H1 (cell line): ENCODE measurements at regions not wholly inside any gene's neighbourhood (a gene's known extent, or its start where the extent isn't known, plus 50 kb on each side); places are given as distances from the start of the nearest gene placed in this dataset.

Source experiments
- CTCF ChIA-PET: fragments of 300-600 bp; sonication (Branson Sonifier 250); formaldehyde crosslinking; loops from one replicate; lab custom pipeline; 2021; ENCODE audit not compliant: partially characterized antibody; lab: Charles Lee
- POLR2A ChIA-PET: fragments of 300-600 bp; sonication (Branson Sonifier 250); formaldehyde crosslinking; loops from one replicate; lab custom pipeline; 2021; ENCODE audit warnings: inconsistent platforms; ENCODE audit not compliant: partially characterized antibody; lab: Charles Lee
- DNase-seq, 2 experiments: peaks; one replicate each; pipeline versions ENCODE4 v3.0.0 to v3.0.0-alpha.2; 2010 to 2022; ENCODE audit warnings: low spot score in 2 of 2, low read depth in 1 of 2, mixed read lengths in 1 of 2
- FAIRE-seq: peaks from 2 replicates; lab custom pipeline; 2011; peaks lifted over from hg19 to GRCh38; lab: Jason Lieb, UNC
- H2AFZ ChIP-seq: 2 replicates; pipeline ENCODE4 v1.8.1; 2012; ENCODE audit warnings: low read length, inconsistent platforms
- H2AK5ac ChIP-seq: 2 replicates; pipeline ENCODE4 v1.6.1; 2013; ENCODE audit warnings: low read depth, low read length
- H2BK120ac ChIP-seq: replicated peaks from 2 replicates; pipeline ENCODE3; 2013; ENCODE audit warnings: low read depth, low read length, inconsistent platforms
- H2BK12ac ChIP-seq: 2 replicates; pipeline ENCODE4 v1.6.1; 2013; ENCODE audit warnings: low read depth, low read length
- H2BK15ac ChIP-seq: 2 replicates; pipeline ENCODE4 v1.6.1; 2013; ENCODE audit warnings: low read length
- H2BK20ac ChIP-seq: 2 replicates; pipeline ENCODE4 v1.6.1; 2013; ENCODE audit warnings: low read length
- H2BK5ac ChIP-seq: 2 replicates; pipeline ENCODE4 v1.6.1; 2013; ENCODE audit warnings: low read depth, low read length
- H3K14ac ChIP-seq: 2 replicates; pipeline ENCODE4 v1.6.1; 2013; ENCODE audit warnings: inconsistent platforms; ENCODE audit not compliant: insufficient read length
- H3K18ac ChIP-seq: 2 replicates; pipeline ENCODE4 v1.6.1; 2013; ENCODE audit warnings: low read length; ENCODE audit errors: extremely low read depth
- H3K23ac ChIP-seq: 2 replicates; pipeline ENCODE4 v1.6.1; 2013; ENCODE audit warnings: inconsistent platforms; ENCODE audit not compliant: insufficient read length
- H3K23me2 ChIP-seq: 2 replicates; pipeline ENCODE4 v1.6.1; 2013; ENCODE audit warnings: low read depth, low read length
- H3K27ac ChIP-seq: 2 replicates; pipeline ENCODE4 v1.6.1; 2011; ENCODE audit warnings: low read depth, low read length, inconsistent platforms
- H3K27me3 ChIP-seq, 4 experiments: replicated peaks in 1 of 4; 1 replicate in 1 of 4; 2 replicates in 3 of 4; pipeline versions ENCODE4 v1.6.1 to v1.8.1; 2011 to 2013; ENCODE audit warnings: low read length in 3 of 4, mild to moderate bottlenecking in 3 of 4, inconsistent platforms in 2 of 4, mixed read lengths in 2 of 4, moderate library complexity in 1 of 4; ENCODE audit not compliant: control insufficient read depth in 3 of 4, insufficient read depth in 3 of 4; ENCODE audit errors: extremely low read depth in 1 of 4
- H3K36me3 ChIP-seq, 4 experiments: 2 replicates each; pipeline versions ENCODE4 v1.6.1 to v1.8.1; 2011 to 2013; ENCODE audit warnings: mild to moderate bottlenecking in 4 of 4, low read length in 3 of 4, moderate library complexity in 2 of 4, control low read depth in 1 of 4, inconsistent platforms in 1 of 4; ENCODE audit not compliant: insufficient read depth in 4 of 4, control insufficient read depth in 2 of 4
- H3K4ac ChIP-seq: replicated peaks from 2 replicates; pipeline ENCODE3; 2013; ENCODE audit warnings: low read length, low read depth, mixed read lengths, inconsistent platforms; ENCODE audit not compliant: insufficient read length
- H3K4me1 ChIP-seq, 4 experiments: replicated peaks in 1 of 4; 1 replicate in 1 of 4; 2 replicates in 3 of 4; pipeline versions ENCODE4 v1.6.1 to v1.8.1; 2011 to 2013; ENCODE audit warnings: low read length in 3 of 4, inconsistent platforms in 2 of 4, mixed read lengths in 1 of 4; ENCODE audit not compliant: insufficient read depth in 4 of 4, control insufficient read depth in 3 of 4
- H3K4me2 ChIP-seq, 2 experiments: 2 replicates each; pipeline versions ENCODE4 v1.6.1 to v1.8.1; 2011 to 2013; ENCODE audit warnings: low read depth in 2 of 2, low read length in 2 of 2, control low read depth in 1 of 2, inconsistent platforms in 1 of 2, mild to moderate bottlenecking in 1 of 2; ENCODE audit not compliant: insufficient read depth in 1 of 2
- H3K4me3 ChIP-seq, 4 experiments: fragments of 200-600, 300-600 bp in 1 of 4; sonication (generic), shearing (Covaris generic), sonication (Bioruptor Twin) in 1 of 4; 2 replicates each; pipeline versions ENCODE4 v1.5.1 to v1.8.1; 2011 to 2016; ENCODE audit warnings: low read length in 4 of 4, low read depth in 3 of 4, control low read depth in 2 of 4, inconsistent platforms in 2 of 4, mild to moderate bottlenecking in 2 of 4, mixed read lengths in 1 of 4, moderate library complexity in 1 of 4; ENCODE audit not compliant: insufficient read depth in 2 of 4; ENCODE audit errors: extremely low read depth in 1 of 4
- H3K56ac ChIP-seq: replicated peaks from 2 replicates; pipeline ENCODE3; 2013; ENCODE audit warnings: low read depth, mild to moderate bottlenecking, mixed read lengths, low read length, inconsistent platforms; ENCODE audit not compliant: insufficient read length
- H3K79me1 ChIP-seq: 2 replicates; pipeline ENCODE4 v1.6.1; 2013; ENCODE audit warnings: low read depth, low read length, control low read depth
- H3K79me2 ChIP-seq, 2 experiments: 2 replicates each; pipeline versions ENCODE4 v1.6.1 to v1.8.1; 2012 to 2013; ENCODE audit warnings: low read length in 2 of 2, mild to moderate bottlenecking in 2 of 2, inconsistent platforms in 1 of 2; ENCODE audit not compliant: insufficient read depth in 2 of 2, control insufficient read depth in 1 of 2
- H3K9ac ChIP-seq, 4 experiments: replicated peaks in 1 of 4; 1 replicate in 1 of 4; 2 replicates in 3 of 4; pipeline versions ENCODE4 v1.6.1 to v1.8.1; 2011 to 2013; ENCODE audit warnings: low read depth in 3 of 4, low read length in 3 of 4, control low read depth in 2 of 4, mild to moderate bottlenecking in 2 of 4, moderate library complexity in 2 of 4, inconsistent platforms in 1 of 4; ENCODE audit errors: extremely low read depth in 1 of 4
- H3K9me3 ChIP-seq, 2 experiments: 2 replicates each; pipeline versions ENCODE4 v1.6.1 to v1.8.1; 2012 to 2013; ENCODE audit warnings: mild to moderate bottlenecking in 2 of 2, moderate library complexity in 2 of 2, control low read depth in 1 of 2, inconsistent platforms in 1 of 2, low read depth in 1 of 2, low read length in 1 of 2, mixed read lengths in 1 of 2; ENCODE audit not compliant: insufficient read depth in 2 of 2
- H4K20me1 ChIP-seq, 2 experiments: replicated peaks in 1 of 2; 2 replicates each; pipeline versions ENCODE3 to v1.8.1; 2011 to 2013; ENCODE audit warnings: inconsistent platforms in 2 of 2, low read length in 2 of 2, mild to moderate bottlenecking in 1 of 2; ENCODE audit not compliant: insufficient read depth in 2 of 2, control insufficient read depth in 1 of 2
- H4K5ac ChIP-seq: 2 replicates; pipeline ENCODE4 v1.6.1; 2013; ENCODE audit warnings: low read length, low read depth, mixed read lengths, inconsistent platforms; ENCODE audit not compliant: insufficient read length
- H4K8ac ChIP-seq: 2 replicates; pipeline ENCODE4 v1.8.0; 2013; ENCODE audit warnings: mild to moderate bottlenecking, moderate library complexity, low read length, inconsistent platforms; ENCODE audit not compliant: insufficient read depth; ENCODE audit errors: extremely low read depth
- H4K91ac ChIP-seq: replicated peaks from 2 replicates; pipeline ENCODE3; 2013; ENCODE audit warnings: low read length, mixed read lengths, inconsistent platforms; ENCODE audit not compliant: insufficient read length
- GABPA ChIP-seq: IDR thresholded peaks from 2 replicates; pipeline ENCODE4 v1.6.1; 2011; ENCODE audit warnings: mild to moderate bottlenecking, low read length, moderate library complexity, borderline replicate concordance; ENCODE audit not compliant: insufficient read depth
- HDAC2 ChIP-seq, 2 experiments: fragments of 300-600 bp in 1 of 2; sonication (generic) in 1 of 2; IDR thresholded peaks; 2 replicates each; pipeline ENCODE4 v1.6.1; 2011 to 2012; ENCODE audit warnings: low read depth in 2 of 2, low read length in 2 of 2, mild to moderate bottlenecking in 2 of 2, moderate library complexity in 2 of 2, borderline replicate concordance in 1 of 2, inconsistent platforms in 1 of 2
- KDM1A ChIP-seq: fragments of 200-600, 300-600 bp; sonication (generic); IDR thresholded peaks from 2 replicates; pipeline ENCODE4 v1.7.1; 2016; ENCODE audit warnings: mild to moderate bottlenecking, low read length, borderline replicate concordance
- POLR2A ChIP-seq, 2 experiments: IDR thresholded peaks; 1 replicate in 1 of 2; 2 replicates in 1 of 2; pipeline ENCODE4 v1.6.1; 2011; ENCODE audit warnings: low read depth in 2 of 2, low read length in 2 of 2, mild to moderate bottlenecking in 2 of 2; ENCODE audit errors: control extremely low read depth in 1 of 2
- RFX5 ChIP-seq: IDR thresholded peaks from 2 replicates; pipeline ENCODE4 v1.6.1; 2011; ENCODE audit warnings: low read depth, low read length, improper control_type of control experiment, borderline replicate concordance
- SIRT6 ChIP-seq: IDR thresholded peaks from one replicate; pipeline ENCODE4 v1.7.1; 2012; ENCODE audit warnings: low read length, inconsistent platforms
- SP1 ChIP-seq: IDR thresholded peaks from 2 replicates; pipeline ENCODE4 v1.6.1; 2011; ENCODE audit warnings: low read depth, low read length
- SP4 ChIP-seq: IDR thresholded peaks from 2 replicates; pipeline ENCODE4 v1.6.1; 2012; ENCODE audit warnings: low read length, inconsistent platforms
- TAF7 ChIP-seq: optimal IDR thresholded peaks from 2 replicates; pipeline ENCODE3; 2011; ENCODE audit warnings: low read depth, mild to moderate bottlenecking, inconsistent platforms, low read length, moderate library complexity, borderline replicate concordance
- USF2 ChIP-seq: IDR thresholded peaks from 2 replicates; pipeline ENCODE4 v1.6.1; 2011; ENCODE audit warnings: low read length, improper control_type of control experiment
- WGBS, 2 experiments: shearing (Covaris generic) in 1 of 2; methylation state at CpG; one replicate each; pipeline versions ENCODE4 v1.1.6 to v1.1.7; 2013 to 2015; ENCODE audit warnings: low lambda C conversion rate in 2 of 2, mixed read lengths in 2 of 2, inconsistent platforms in 1 of 2, low coverage in 1 of 2, missing lambda C conversion rate in 1 of 2; ENCODE audit not compliant: insufficient replicate concordance in 2 of 2, insufficient coverage in 1 of 2, insufficient read length in 1 of 2; ENCODE audit errors: extremely low coverage in 1 of 2, missing lambda C conversion rate in 1 of 2; 5-methylcytosine and 5-hydroxymethylcytosine counted together

GRCh38 chr15:62430056-62430455, 265.0 kb upstream of the C2CD4B start:
- H3K27ac ChIP-seq: no peak overlapping the region

More at GRCh38 chr15:62430056-62430455, 265.0 kb upstream of the C2CD4B start:
- H3K18ac ChIP-seq: no peak overlapping the region
- no peaks in the 10 kb centered on the region for H3K9me3 ChIP-seq
- no peak overlapping the region for H4K8ac ChIP-seq
- no peak overlapping the region for H3K14ac ChIP-seq
- H3K23me2 ChIP-seq: no peaks in the 10 kb centered on the region
- H3K79me2 ChIP-seq: peaks cover 0 to 4% of the 10 kb centered on the region in 2 experiments; a peak in 1 of 4 replicates
- no peak overlapping the region for H2BK15ac ChIP-seq
- ChIA-PET POLR2A (no interaction called here), CTCF (interaction anchor here (1.0 to 1.6 kb wide), 2 partner anchors 27 to 120 kb away, joined by 3 to 4 read pairs; no protein-coding TSS in a partner anchor)
- 0 out of 2 replicates have a peak, but pooled peaks cover 3% of the 10 kb centered on the region for H3K79me1 ChIP-seq
- no peak overlapping the region for H2BK5ac ChIP-seq
- H3K56ac ChIP-seq: no peak overlapping the region
- no peak overlapping the region for H2BK20ac ChIP-seq
- no peak overlapping the region for H2AK5ac ChIP-seq
- H3K4me2 ChIP-seq: no peak overlapping the region
- H4K91ac ChIP-seq: no peak overlapping the region
- H3K27me3 ChIP-seq: no peaks in the 10 kb centered on the region
- H3K4me1 ChIP-seq: peaks cover 0 to 4% (median 0%) of the 10 kb centered on the region in 4 experiments; a peak in 2 of 7 replicates
- H2AFZ ChIP-seq: no peak overlapping the region
- H4K20me1 ChIP-seq: peaks cover 0 to 1% of the 10 kb centered on the region in 2 experiments
- H2BK120ac ChIP-seq: no peak overlapping the region
- H2BK12ac ChIP-seq: no peak overlapping the region
- TF ChIP-seq KDM1A (no peak), SP4 (no peak), USF2 (no peak), POLR2A (IDR thresholded peaks at IDR 0.05; ENCODE audit: control extremely low read depth in 1 of 2, low read depth in 2 of 2, low read length in 2 of 2) (no peak), SIRT6 (no peak), HDAC2 (IDR thresholded peaks at IDR 0.05; ENCODE audit: borderline replicate concordance in 1 of 2, low read depth in 2 of 2, low read length in 2 of 2) (no peak), GABPA (no peak), RFX5 (no peak), SP1 (no peak), TAF7 (no peak)
- TF ChIP-seq, all 59 proteins: peak for 0
- H3K36me3 ChIP-seq: no peaks in the 10 kb centered on the region
- no peak overlapping the region for H3K4ac ChIP-seq
- no peak overlapping the region for H3K9ac ChIP-seq
- H4K5ac ChIP-seq: no peak overlapping the region
- H3K4me3 ChIP-seq: no peak overlapping the region
- H3K23ac ChIP-seq: no peak overlapping the region
- FAIRE-seq: no peak
- 88% methylated on average over 2 of the region's 2 CpGs; no CpG with 5 or more reads in 1 of the 2 experiments for WGBS, 2 experiments
- no peak for DNase-seq
